HCT116 (cell line): ENCODE measurements at regions not wholly inside any gene's neighbourhood (a gene's known extent, or its start where the extent isn't known, plus 50 kb on each side); places are given as distances from the start of the nearest gene placed in this dataset.

ENCODE experiments used
- CBX3 ChIP-seq: IDR thresholded peaks from 2 replicates; pipeline ENCODE4 v1.6.1; 2012; ENCODE audit warnings: low read depth
- CTCF ChIP-seq, 3 experiments: fragments of 200-600 bp in 1 of 3; sonication (generic) in 1 of 3; IDR thresholded peaks in 2 of 3; conservative IDR thresholded peaks in 1 of 3; 2 replicates each; pipeline ENCODE4 v1.5.1; 2012 to 2017; ENCODE audit warnings: low read depth in 2 of 3, low read length in 2 of 3, antibody characterized with exemption in 1 of 3, borderline replicate concordance in 1 of 3, control low read depth in 1 of 3, mild to moderate bottlenecking in 1 of 3, mixed read lengths in 1 of 3, mixed run types in 1 of 3, moderate library complexity in 1 of 3; ENCODE audit not compliant: insufficient read depth in 1 of 3
- POLR2A ChIP-seq: IDR thresholded peaks from 2 replicates; pipeline ENCODE4 v1.7.0; 2011; ENCODE audit warnings: borderline replicate concordance; ENCODE audit not compliant: insufficient read depth, insufficient read length; ENCODE audit errors: extremely low read depth
- POLR2AphosphoS5 ChIP-seq: IDR thresholded peaks from 2 replicates; pipeline ENCODE4 v1.6.1; 2011; ENCODE audit warnings: mild to moderate bottlenecking, low read depth, low read length, moderate library complexity
- SIN3A ChIP-seq: IDR thresholded peaks from 2 replicates; pipeline ENCODE4 v1.6.1; 2012; ENCODE audit warnings: low read depth
- SP1 ChIP-seq: IDR thresholded peaks from 2 replicates; pipeline ENCODE4 v1.6.1; 2012; ENCODE audit warnings: low read depth
- ZNF274 ChIP-seq: fragments of 200-500 bp; sonication (Bioruptor generic); IDR thresholded peaks from 2 replicates; pipeline ENCODE4 v1.6.1; 2014; ENCODE audit warnings: mild to moderate bottlenecking, low read depth, low read length, inconsistent platforms
- TF ChIP-seq, protein P1 (sequence below): IDR thresholded peaks from 2 replicates; pipeline ENCODE4 v1.6.1; 2012; ENCODE audit warnings: low read depth

DNA sequence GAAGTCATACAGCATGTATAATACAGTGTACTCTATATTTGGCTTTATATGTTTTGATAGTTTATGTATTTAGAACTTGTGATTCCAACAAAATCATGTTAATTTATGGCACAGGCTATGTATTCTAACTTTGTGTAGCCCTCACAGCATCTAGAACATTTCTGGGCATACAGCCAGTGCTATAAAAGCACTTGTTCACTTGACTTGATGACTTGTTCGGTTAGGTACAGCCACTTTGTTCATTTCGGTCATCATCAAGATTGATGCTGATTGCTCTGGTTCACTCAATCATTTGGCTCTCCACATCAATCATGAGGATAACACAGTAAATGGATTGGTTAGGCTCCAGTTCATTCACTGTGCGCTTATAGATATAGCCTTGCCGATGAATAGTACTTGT is 97.6 kb upstream of the IRS4 start:
- TF ChIP-seq CTCF (IDR thresholded peaks at IDR 0.05 in 2 of 3, conservative IDR thresholded peaks at IDR 0.05 in 1 of 3; ENCODE audit: borderline replicate concordance in 1 of 3, insufficient read depth in 1 of 3, low read depth in 2 of 3, low read length in 2 of 3) (no peak), SIN3A (no peak), POLR2AphosphoS5 (no peak), POLR2A (no peak), SP1 (no peak), ZNF274 (no peak), CBX3 (no peak)
- TF ChIP-seq, protein P1, sequence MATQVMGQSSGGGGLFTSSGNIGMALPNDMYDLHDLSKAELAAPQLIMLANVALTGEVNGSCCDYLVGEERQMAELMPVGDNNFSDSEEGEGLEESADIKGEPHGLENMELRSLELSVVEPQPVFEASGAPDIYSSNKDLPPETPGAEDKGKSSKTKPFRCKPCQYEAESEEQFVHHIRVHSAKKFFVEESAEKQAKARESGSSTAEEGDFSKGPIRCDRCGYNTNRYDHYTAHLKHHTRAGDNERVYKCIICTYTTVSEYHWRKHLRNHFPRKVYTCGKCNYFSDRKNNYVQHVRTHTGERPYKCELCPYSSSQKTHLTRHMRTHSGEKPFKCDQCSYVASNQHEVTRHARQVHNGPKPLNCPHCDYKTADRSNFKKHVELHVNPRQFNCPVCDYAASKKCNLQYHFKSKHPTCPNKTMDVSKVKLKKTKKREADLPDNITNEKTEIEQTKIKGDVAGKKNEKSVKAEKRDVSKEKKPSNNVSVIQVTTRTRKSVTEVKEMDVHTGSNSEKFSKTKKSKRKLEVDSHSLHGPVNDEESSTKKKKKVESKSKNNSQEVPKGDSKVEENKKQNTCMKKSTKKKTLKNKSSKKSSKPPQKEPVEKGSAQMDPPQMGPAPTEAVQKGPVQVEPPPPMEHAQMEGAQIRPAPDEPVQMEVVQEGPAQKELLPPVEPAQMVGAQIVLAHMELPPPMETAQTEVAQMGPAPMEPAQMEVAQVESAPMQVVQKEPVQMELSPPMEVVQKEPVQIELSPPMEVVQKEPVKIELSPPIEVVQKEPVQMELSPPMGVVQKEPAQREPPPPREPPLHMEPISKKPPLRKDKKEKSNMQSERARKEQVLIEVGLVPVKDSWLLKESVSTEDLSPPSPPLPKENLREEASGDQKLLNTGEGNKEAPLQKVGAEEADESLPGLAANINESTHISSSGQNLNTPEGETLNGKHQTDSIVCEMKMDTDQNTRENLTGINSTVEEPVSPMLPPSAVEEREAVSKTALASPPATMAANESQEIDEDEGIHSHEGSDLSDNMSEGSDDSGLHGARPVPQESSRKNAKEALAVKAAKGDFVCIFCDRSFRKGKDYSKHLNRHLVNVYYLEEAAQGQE = no peak
